ENCODE measurements at regions not wholly inside any gene's neighbourhood (a gene's known extent, or its start where the extent isn't known, plus 50 kb on each side); places are given as distances from the start of the nearest gene placed in this dataset.

GRCh38 chr12:84305144-84305543 lies 607.5 kb downstream of the SLC6A15 start:
- no peak for TF ChIP-seq CTCF (IDR thresholded peaks at IDR 0.05; ENCODE audit: low read length)
- TF ChIP-seq EZH2 (IDR thresholded peaks at IDR 0.05; ENCODE audit: borderline replicate concordance, low read length), result no peak
